ENCODE measurements at regions not wholly inside any gene's neighbourhood (a gene's known extent, or its start where the extent isn't known, plus 50 kb on each side); places are given as distances from the start of the nearest gene placed in this dataset.

DNA sequence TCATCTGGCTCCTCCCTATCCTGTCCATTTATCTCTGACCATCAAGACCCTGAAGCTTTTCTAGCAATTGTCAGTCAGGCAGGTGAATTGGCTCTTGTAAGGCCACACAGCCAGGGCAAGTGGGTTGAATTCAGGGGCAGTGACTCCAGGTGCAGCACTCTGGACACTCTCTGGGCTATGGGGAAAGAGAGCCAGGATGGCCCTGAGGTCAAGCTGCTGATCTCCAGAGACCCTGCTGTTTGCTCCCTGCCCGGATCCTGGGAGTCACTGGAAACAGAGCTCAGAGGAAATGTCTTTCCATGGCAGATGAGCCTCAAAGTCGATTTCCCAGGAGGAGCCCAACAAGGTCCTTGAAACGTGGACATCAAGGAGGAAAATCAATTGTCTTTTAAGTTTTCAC is 184.4 kb downstream of the C1orf94 start:
- no peaks in the 10 kb centered on the region for H3K4me1 ChIP-seq (ENCODE audit: insufficient read depth, low read length)
- H3K27ac ChIP-seq (ENCODE audit: low read length), result no peak overlapping the region
- CTCF ChIA-PET, result no interaction called here
- H3K27me3 ChIP-seq (ENCODE audit: low read length), result no peaks in the 10 kb centered on the region
- no peak overlapping the region for H3K9ac ChIP-seq (ENCODE audit: low read length)
- H3F3A ChIP-seq (ENCODE audit: low read length, unreplicated experiment), result no peaks in the 10 kb centered on the region
- no peaks in the 10 kb centered on the region for H3K79me2 ChIP-seq (ENCODE audit: low read length)
- no peaks in the 10 kb centered on the region for H4K20me1 ChIP-seq (ENCODE audit: low read length)
- H3K4me3 ChIP-seq (ENCODE audit: low read length), result no peak overlapping the region
- no TSS peak for BruUV-seq (replicated peaks)
- no peak for ATAC-seq
- TF ChIP-seq EZH2 (IDR thresholded peaks at IDR 0.05; ENCODE audit: low read length, unreplicated experiment) (no peak), EZH2phosphoT487 (IDR thresholded peaks at IDR 0.05; ENCODE audit: borderline replicate concordance, low read length) (no peak)
- TF ChIP-seq, protein P1, sequence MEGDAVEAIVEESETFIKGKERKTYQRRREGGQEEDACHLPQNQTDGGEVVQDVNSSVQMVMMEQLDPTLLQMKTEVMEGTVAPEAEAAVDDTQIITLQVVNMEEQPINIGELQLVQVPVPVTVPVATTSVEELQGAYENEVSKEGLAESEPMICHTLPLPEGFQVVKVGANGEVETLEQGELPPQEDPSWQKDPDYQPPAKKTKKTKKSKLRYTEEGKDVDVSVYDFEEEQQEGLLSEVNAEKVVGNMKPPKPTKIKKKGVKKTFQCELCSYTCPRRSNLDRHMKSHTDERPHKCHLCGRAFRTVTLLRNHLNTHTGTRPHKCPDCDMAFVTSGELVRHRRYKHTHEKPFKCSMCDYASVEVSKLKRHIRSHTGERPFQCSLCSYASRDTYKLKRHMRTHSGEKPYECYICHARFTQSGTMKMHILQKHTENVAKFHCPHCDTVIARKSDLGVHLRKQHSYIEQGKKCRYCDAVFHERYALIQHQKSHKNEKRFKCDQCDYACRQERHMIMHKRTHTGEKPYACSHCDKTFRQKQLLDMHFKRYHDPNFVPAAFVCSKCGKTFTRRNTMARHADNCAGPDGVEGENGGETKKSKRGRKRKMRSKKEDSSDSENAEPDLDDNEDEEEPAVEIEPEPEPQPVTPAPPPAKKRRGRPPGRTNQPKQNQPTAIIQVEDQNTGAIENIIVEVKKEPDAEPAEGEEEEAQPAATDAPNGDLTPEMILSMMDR (conservative IDR thresholded peaks at IDR 0.05; ENCODE audit: low read depth, low read length), result no peak
- H3K9me2 ChIP-seq (replicated peaks; ENCODE audit: low read length), result no peaks in the 10 kb centered on the region
- no peaks in the 10 kb centered on the region for H3K9me3 ChIP-seq (ENCODE audit: low read length)
- DNase-seq, result no peak
- intact Hi-C loops (cut with micrococcal nuclease), result no loop called here
- H3K36me3 ChIP-seq (ENCODE audit: low read depth, low read length), result no peaks in the 10 kb centered on the region
- no peak overlapping the region for H3K4me2 ChIP-seq (ENCODE audit: low read length)
- POLR2A ChIA-PET (ENCODE audit: unreplicated experiment), result no interaction called here
- no peak overlapping the region for H2AFZ ChIP-seq (ENCODE audit: low read length)

DNA sequence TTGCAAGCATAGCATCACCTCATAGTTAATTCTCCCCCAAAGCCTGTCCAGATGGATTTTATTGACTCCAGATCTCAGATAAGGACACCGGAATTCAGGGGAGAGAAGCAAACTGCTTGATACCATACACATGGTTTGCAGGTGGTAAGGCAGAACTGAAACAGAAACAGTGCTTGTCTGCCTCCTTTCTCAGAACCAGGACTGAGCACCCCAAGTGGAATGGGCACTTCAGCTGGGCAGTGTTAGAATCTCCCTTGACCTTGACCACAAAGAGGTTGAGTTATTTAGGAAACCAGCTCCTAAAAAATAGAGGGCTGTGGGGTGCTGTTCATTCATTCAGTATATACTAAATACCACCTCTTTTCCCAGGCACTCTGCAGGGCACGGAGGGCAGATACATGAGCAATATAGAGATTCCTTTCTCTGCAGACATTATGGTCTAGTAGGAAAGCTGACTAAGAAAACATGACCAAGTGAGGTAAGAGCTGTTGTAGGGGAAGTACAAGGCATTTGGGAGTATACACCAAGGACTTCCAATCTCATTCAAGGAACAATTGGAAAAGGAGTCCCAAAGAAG is 185.2 kb downstream of the C1orf94 start:
- intact Hi-C loops (cut with micrococcal nuclease), result no loop called here
- no peaks in the 10 kb centered on the region for H3K9me2 ChIP-seq (replicated peaks; ENCODE audit: low read length)
- no peak overlapping the region for H3K4me2 ChIP-seq (ENCODE audit: low read length)
- BruUV-seq (replicated peaks), result no TSS peak
- H3K36me3 ChIP-seq (ENCODE audit: low read depth, low read length), result no peaks in the 10 kb centered on the region
- no peak overlapping the region for H3K4me3 ChIP-seq (ENCODE audit: low read length)
- H3K27me3 ChIP-seq (ENCODE audit: low read length), result no peaks in the 10 kb centered on the region
- H3K9me3 ChIP-seq (ENCODE audit: low read length), result no peaks in the 10 kb centered on the region
- H3K4me1 ChIP-seq (ENCODE audit: insufficient read depth, low read length), result no peaks in the 10 kb centered on the region
- no peak overlapping the region for H3K9ac ChIP-seq (ENCODE audit: low read length)
- ATAC-seq (no peak), DNase-seq (no peak)
- no peaks in the 10 kb centered on the region for H3F3A ChIP-seq (ENCODE audit: low read length, unreplicated experiment)
- TF ChIP-seq EZH2phosphoT487 (IDR thresholded peaks at IDR 0.05; ENCODE audit: borderline replicate concordance, low read length) (no peak), EZH2 (IDR thresholded peaks at IDR 0.05; ENCODE audit: low read length, unreplicated experiment) (no peak)
- TF ChIP-seq, protein P1 (conservative IDR thresholded peaks at IDR 0.05; ENCODE audit: low read depth, low read length), result no peak
- no peak overlapping the region for H2AFZ ChIP-seq (ENCODE audit: low read length)
- no peak overlapping the region for H3K27ac ChIP-seq (ENCODE audit: low read length)
- H3K79me2 ChIP-seq (ENCODE audit: low read length), result no peaks in the 10 kb centered on the region
- ChIA-PET POLR2A (ENCODE audit: unreplicated experiment) (no interaction called here), CTCF (no interaction called here)
- H4K20me1 ChIP-seq (ENCODE audit: low read length), result no peaks in the 10 kb centered on the region

DNA sequence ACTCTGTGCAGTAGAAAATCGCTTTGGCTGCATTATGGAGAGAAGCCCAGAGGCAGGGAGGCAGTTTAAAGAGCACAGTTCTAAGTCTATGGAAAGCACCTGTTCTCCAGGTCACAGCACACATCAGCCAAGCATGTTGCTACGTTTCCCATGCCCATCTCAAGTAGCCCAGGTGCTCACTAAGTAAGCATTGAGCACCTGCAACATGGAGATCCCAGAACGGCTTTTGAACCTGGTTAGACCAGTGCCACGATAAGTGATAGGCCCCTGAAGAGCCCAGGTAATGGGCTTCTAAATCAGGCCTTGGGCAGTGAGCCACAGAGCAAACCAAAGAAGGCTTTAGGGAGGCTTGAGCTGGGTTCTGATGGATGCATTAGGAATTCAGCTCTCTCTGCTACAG is 186.2 kb downstream of the C1orf94 start:
- no peak overlapping the region for H3K27ac ChIP-seq (ENCODE audit: low read length)
- no TSS peak for BruUV-seq (replicated peaks)
- H3K9ac ChIP-seq (ENCODE audit: low read length), result no peak overlapping the region
- H3K36me3 ChIP-seq (ENCODE audit: low read depth, low read length), result no peaks in the 10 kb centered on the region
- H3K4me1 ChIP-seq (ENCODE audit: insufficient read depth, low read length), result no peaks in the 10 kb centered on the region
- no peak for TF ChIP-seq EZH2phosphoT487 (IDR thresholded peaks at IDR 0.05; ENCODE audit: borderline replicate concordance, low read length)
- H4K20me1 ChIP-seq (ENCODE audit: low read length), result no peaks in the 10 kb centered on the region
- no peak overlapping the region for H2AFZ ChIP-seq (ENCODE audit: low read length)
- ChIA-PET POLR2A (ENCODE audit: unreplicated experiment) (interaction anchor here (0.6 kb wide), 1 partner anchor 19 kb away, joined by 3 read pairs; no protein-coding TSS in a partner anchor), CTCF (no interaction called here)
- H3K27me3 ChIP-seq (ENCODE audit: low read length), result 0 out of 2 replicates have a peak, but pooled peaks cover under 1% of the 10 kb centered on the region
- intact Hi-C loops (cut with micrococcal nuclease), result no loop called here
- no peaks in the 10 kb centered on the region for H3K9me2 ChIP-seq (replicated peaks; ENCODE audit: low read length)
- H3K4me3 ChIP-seq (ENCODE audit: low read length), result no peak overlapping the region
- ATAC-seq (no peak), DNase-seq (no peak)
- no peaks in the 10 kb centered on the region for H3F3A ChIP-seq (ENCODE audit: low read length, unreplicated experiment)
- no peak overlapping the region for H3K4me2 ChIP-seq (ENCODE audit: low read length)
- no peaks in the 10 kb centered on the region for H3K9me3 ChIP-seq (ENCODE audit: low read length)
- H3K79me2 ChIP-seq (ENCODE audit: low read length), result no peaks in the 10 kb centered on the region
